Muscle layer of duodenum (tissue), 2 donors: ENCODE measurements at regions not wholly inside any gene's neighbourhood (a gene's known extent, or its start where the extent isn't known, plus 50 kb on each side); places are given as distances from the start of the nearest gene placed in this dataset.

Experiments used
- H3K27ac ChIP-seq: one replicate; pipeline ENCODE4 v1.7.0; 2013; ENCODE audit warnings: mild to moderate bottlenecking, low read length
- H3K27me3 ChIP-seq: one replicate; pipeline ENCODE4 v1.7.0; 2013; ENCODE audit warnings: low read depth, mild to moderate bottlenecking, control low read depth, low read length
- H3K36me3 ChIP-seq, 2 donors: one replicate each; pipeline ENCODE4 v1.7.0; 2013; ENCODE audit warnings: low read length in 2 of 2, control low read depth in 1 of 2, mild to moderate bottlenecking in 1 of 2; ENCODE audit not compliant: insufficient read depth in 2 of 2, control insufficient read depth in 1 of 2
- H3K4me1 ChIP-seq, 2 donors: one replicate each; pipeline ENCODE4 v1.7.0; 2013; ENCODE audit warnings: low read length in 2 of 2, mild to moderate bottlenecking in 2 of 2, control low read depth in 1 of 2, moderate library complexity in 1 of 2; ENCODE audit not compliant: insufficient read depth in 2 of 2, control insufficient read depth in 1 of 2
- H3K4me3 ChIP-seq, 2 donors: one replicate each; pipeline ENCODE4 v1.7.0; 2013; ENCODE audit warnings: low read length in 2 of 2, low read depth in 1 of 2, mild to moderate bottlenecking in 1 of 2
- H3K9me3 ChIP-seq, 2 donors: one replicate each; pipeline ENCODE4 v1.7.0; 2013; ENCODE audit warnings: low read length in 2 of 2, control low read depth in 1 of 2, mild to moderate bottlenecking in 1 of 2; ENCODE audit not compliant: control insufficient read depth in 1 of 2
- donor health status: healthy.

- Histone ChIP-seq H3K4me3 (no peak overlapping the region), H3K9me3 (no peaks in the 10 kb centered on the region)
Observed at GRCh38 chr5:174305241-174305681, 259.8 kb downstream of the NSG2 start.

GRCh38 chr5:174306345-174307030, 261.0 kb downstream of the NSG2 start:
- Histone ChIP-seq H3K36me3 (no peaks in the 10 kb centered on the region), H3K27me3 (no peaks in the 10 kb centered on the region), H3K9me3 (no peaks in the 10 kb centered on the region), H3K4me3 (no peak overlapping the region), H3K4me1 (no peaks in the 10 kb centered on the region), H3K27ac (no peak overlapping the region)

More at GRCh38 chr5:174305241-174305681, 259.8 kb downstream of the NSG2 start:
- Histone ChIP-seq H3K36me3 (no peaks in the 10 kb centered on the region), H3K4me1 (no peaks in the 10 kb centered on the region), H3K27me3 (no peaks in the 10 kb centered on the region), H3K27ac (no peak overlapping the region)

GRCh38 chr5:174307031-174307408, 261.5 kb downstream of the NSG2 start:
- no peak overlapping the region for H3K27ac ChIP-seq
- H3K36me3 ChIP-seq, result no peaks in the 10 kb centered on the region
- no peaks in the 10 kb centered on the region for H3K9me3 ChIP-seq
- peaks cover 0 to under 1% of the 10 kb centered on the region in 2 donors for H3K4me1 ChIP-seq
- no peaks in the 10 kb centered on the region for H3K27me3 ChIP-seq
- no peak overlapping the region for H3K4me3 ChIP-seq

GRCh38 chr5:174307656-174308271, 262.3 kb downstream of the NSG2 start:
- H3K27ac ChIP-seq, result no peak overlapping the region
- no peaks in the 10 kb centered on the region for H3K9me3 ChIP-seq
- no peaks in the 10 kb centered on the region for H3K27me3 ChIP-seq
- no peaks in the 10 kb centered on the region for H3K36me3 ChIP-seq
- H3K4me3 ChIP-seq, result no peak overlapping the region
- peaks cover 0 to 7% of the 10 kb centered on the region in 2 donors for H3K4me1 ChIP-seq

GRCh38 chr5:174309131-174309795, 263.8 kb downstream of the NSG2 start:
- H3K4me3 ChIP-seq, result no peak overlapping the region
- peaks cover 0 to 7% of the 10 kb centered on the region in 2 donors for H3K4me1 ChIP-seq
- H3K9me3 ChIP-seq, result no peaks in the 10 kb centered on the region
- no peak overlapping the region for H3K27ac ChIP-seq
- no peaks in the 10 kb centered on the region for H3K36me3 ChIP-seq
- no peaks in the 10 kb centered on the region for H3K27me3 ChIP-seq

GRCh38 chr5:174310243-174310642, 264.7 kb downstream of the NSG2 start:
- Histone ChIP-seq H3K4me1 (peaks cover 0 to 7% of the 10 kb centered on the region in 2 donors), H3K9me3 (no peaks in the 10 kb centered on the region), H3K27ac (no peak overlapping the region), H3K27me3 (no peaks in the 10 kb centered on the region), H3K36me3 (no peaks in the 10 kb centered on the region), H3K4me3 (no peak overlapping the region)

GRCh38 chr5:174310706-174311105, 265.2 kb downstream of the NSG2 start:
- peaks cover 0 to 7% of the 10 kb centered on the region in 2 donors for H3K4me1 ChIP-seq
- no peaks in the 10 kb centered on the region for H3K27me3 ChIP-seq
- no peak overlapping the region for H3K4me3 ChIP-seq
- H3K36me3 ChIP-seq, result no peaks in the 10 kb centered on the region
- H3K9me3 ChIP-seq, result no peaks in the 10 kb centered on the region
- H3K27ac ChIP-seq, result no peak overlapping the region

- no peak overlapping the region for H3K4me3 ChIP-seq
- no peaks in the 10 kb centered on the region for H3K27me3 ChIP-seq
- no peaks in the 10 kb centered on the region for H3K9me3 ChIP-seq
- H3K4me1 ChIP-seq, result peaks cover 0 to 7% of the 10 kb centered on the region in 2 donors
- no peaks in the 10 kb centered on the region for H3K36me3 ChIP-seq
- no peak overlapping the region for H3K27ac ChIP-seq
Observed at GRCh38 chr5:174311121-174311520, 265.6 kb downstream of the NSG2 start.

- H3K9me3 ChIP-seq, result no peaks in the 10 kb centered on the region
- H3K4me3 ChIP-seq, result peak overlapping the region in 1 of 2 donors; percentile 59
- peaks cover 0 to 7% of the 10 kb centered on the region in 2 donors for H3K4me1 ChIP-seq
- H3K27ac ChIP-seq, result no peak overlapping the region
- H3K36me3 ChIP-seq, result no peaks in the 10 kb centered on the region
- H3K27me3 ChIP-seq, result no peaks in the 10 kb centered on the region
Observed at GRCh38 chr5:174311531-174312269, 266.2 kb downstream of the NSG2 start.

- no peaks in the 10 kb centered on the region for H3K36me3 ChIP-seq
- no peaks in the 10 kb centered on the region for H3K9me3 ChIP-seq
- H3K27me3 ChIP-seq, result no peaks in the 10 kb centered on the region
- H3K27ac ChIP-seq, result no peak overlapping the region
- peaks cover 0 to 7% of the 10 kb centered on the region in 2 donors for H3K4me1 ChIP-seq
- H3K4me3 ChIP-seq, result peak overlapping the region in 1 of 2 donors; percentile 59
Observed at GRCh38 chr5:174312270-174312617, 266.7 kb downstream of the NSG2 start.

- H3K4me3 ChIP-seq, result no peak overlapping the region
- H3K9me3 ChIP-seq, result no peaks in the 10 kb centered on the region
- H3K36me3 ChIP-seq, result no peaks in the 10 kb centered on the region
- H3K27ac ChIP-seq, result no peak overlapping the region
- peaks cover 0 to 7% of the 10 kb centered on the region in 2 donors for H3K4me1 ChIP-seq
- H3K27me3 ChIP-seq, result no peaks in the 10 kb centered on the region
Observed at GRCh38 chr5:174312641-174313040, 267.1 kb downstream of the NSG2 start.
